NB4 (cell line): ENCODE measurements at regions not wholly inside any gene's neighbourhood (a gene's known extent, or its start where the extent isn't known, plus 50 kb on each side); places are given as distances from the start of the nearest gene placed in this dataset.

ENCODE experiments used
- DNase-seq: peaks from one replicate; pipeline ENCODE4 v3.0.0; 2010; ENCODE audit warnings: low read depth
- H3K4me3 ChIP-seq: one replicate; pipeline ENCODE4 v1.5.1; 2011; ENCODE audit warnings: mild to moderate bottlenecking, low read depth, low read length, moderate library complexity
- CTCF ChIP-seq: IDR thresholded peaks from one replicate; pipeline ENCODE4 v1.5.1; 2012; ENCODE audit warnings: low read depth, low read length
- MAX ChIP-seq: IDR thresholded peaks from 2 replicates; pipeline ENCODE4 v1.6.1; 2011; ENCODE audit warnings: low read depth, low read length
- MYC ChIP-seq: IDR thresholded peaks from 2 replicates; pipeline ENCODE4 v1.6.1; 2011; ENCODE audit warnings: low read depth, low read length
- POLR2A ChIP-seq: IDR thresholded peaks from 2 replicates; pipeline ENCODE4 v1.6.1; 2011; ENCODE audit warnings: mild to moderate bottlenecking; ENCODE audit not compliant: insufficient read length; ENCODE audit errors: extremely low read depth

- TF ChIP-seq MYC (no peak), MAX (no peak), POLR2A (no peak)
- no peak for DNase-seq
- no peak overlapping the region for H3K4me3 ChIP-seq
Observed at GRCh38 chr11:109209572-109209971, 212.4 kb upstream of the C11orf87 start.

- no peak for DNase-seq
- H3K4me3 ChIP-seq: no peak overlapping the region
- TF ChIP-seq MYC (no peak), POLR2A (no peak), MAX (no peak), CTCF (no peak)
Observed at GRCh38 chr11:109221190-109221589, 200.8 kb upstream of the C11orf87 start.

- no peak for TF ChIP-seq MAX
- TF ChIP-seq POLR2A: no peak
- no peak for TF ChIP-seq CTCF
- TF ChIP-seq MYC: no peak
- H3K4me3 ChIP-seq: no peak overlapping the region
- no peak for DNase-seq
Observed at GRCh38 chr11:109222761-109223160, 199.2 kb upstream of the C11orf87 start.

GRCh38 chr11:109223451-109223850 is 198.5 kb upstream of the C11orf87 start:
- H3K4me3 ChIP-seq: no peak overlapping the region
- TF ChIP-seq MAX: no peak
- TF ChIP-seq CTCF: no peak
- no peak for TF ChIP-seq POLR2A
- TF ChIP-seq MYC: no peak
- no peak for DNase-seq

- no peak overlapping the region for H3K4me3 ChIP-seq
- DNase-seq: no peak
- TF ChIP-seq MYC: no peak
Observed at GRCh38 chr11:109229682-109230081, 192.3 kb upstream of the C11orf87 start.

- no peak for TF ChIP-seq MAX
- no peak for TF ChIP-seq CTCF
- no peak for TF ChIP-seq POLR2A
- TF ChIP-seq MYC: no peak
- no peak for DNase-seq
- no peak overlapping the region for H3K4me3 ChIP-seq
Observed at GRCh38 chr11:109236188-109236587, 185.8 kb upstream of the C11orf87 start.

GRCh38 chr11:109236696-109237095 is 185.3 kb upstream of the C11orf87 start:
- no peak overlapping the region for H3K4me3 ChIP-seq
- no peak for DNase-seq
- no peak for TF ChIP-seq POLR2A
- no peak for TF ChIP-seq MAX
- TF ChIP-seq MYC: no peak
- no peak for TF ChIP-seq CTCF
